ENCODE measurements at regions not wholly inside any gene's neighbourhood (a gene's known extent, or its start where the extent isn't known, plus 50 kb on each side); places are given as distances from the start of the nearest gene placed in this dataset.
A peak's percentile ranks its signal among the peaks of the same experiment; 100 is the strongest.

DNA sequence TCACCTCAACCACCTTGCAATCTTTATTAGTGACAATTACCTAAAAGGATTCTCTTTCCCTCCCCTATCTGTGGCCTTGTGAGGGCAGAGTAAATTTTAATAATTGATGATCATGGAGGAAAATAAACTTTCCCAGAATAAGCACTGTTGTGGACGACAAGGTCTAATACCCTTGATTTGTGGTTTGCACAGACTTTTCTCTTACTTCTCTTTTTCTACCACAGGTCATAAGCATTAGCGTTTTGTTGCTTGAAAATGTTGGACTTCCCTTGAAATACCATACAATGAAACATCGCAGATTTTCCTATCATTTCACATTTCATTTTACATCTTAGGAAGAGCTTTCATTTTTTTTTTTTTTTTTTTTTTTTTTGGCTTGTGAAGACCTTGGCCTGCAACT, 188.1 kb upstream of the TMEM72 start:
- Histone ChIP-seq H3K27ac (ENCODE audit: low read depth in 1 of 2, low read length in 1 of 2) (no peak overlapping the region), H3K36me3 (ENCODE audit: control insufficient read depth in 2 of 2, insufficient read depth in 2 of 2, low read length in 1 of 2) (no peaks in the 10 kb centered on the region), H3K4me3 (ENCODE audit: low read length in 2 of 2) (no peak overlapping the region), H3K27me3 (ENCODE audit: control insufficient read depth in 2 of 2, insufficient read depth in 1 of 2, low read length in 1 of 2) (no peaks in the 10 kb centered on the region), H3K9me3 (ENCODE audit: control insufficient read depth in 2 of 2, insufficient read depth in 1 of 2, low read length in 1 of 2) (no peaks in the 10 kb centered on the region), H3K4me1 (ENCODE audit: control insufficient read depth in 2 of 2, insufficient read depth in 2 of 2, low read length in 2 of 2) (peaks cover 0 to 3% of the 10 kb centered on the region in 2 donors)
- WGBS, result 13% methylated on average over 3 of the region's 3 CpGs
- no peak for DNase-seq (ENCODE audit: low read depth in 6 of 9, low spot score in 9 of 9)

DNA sequence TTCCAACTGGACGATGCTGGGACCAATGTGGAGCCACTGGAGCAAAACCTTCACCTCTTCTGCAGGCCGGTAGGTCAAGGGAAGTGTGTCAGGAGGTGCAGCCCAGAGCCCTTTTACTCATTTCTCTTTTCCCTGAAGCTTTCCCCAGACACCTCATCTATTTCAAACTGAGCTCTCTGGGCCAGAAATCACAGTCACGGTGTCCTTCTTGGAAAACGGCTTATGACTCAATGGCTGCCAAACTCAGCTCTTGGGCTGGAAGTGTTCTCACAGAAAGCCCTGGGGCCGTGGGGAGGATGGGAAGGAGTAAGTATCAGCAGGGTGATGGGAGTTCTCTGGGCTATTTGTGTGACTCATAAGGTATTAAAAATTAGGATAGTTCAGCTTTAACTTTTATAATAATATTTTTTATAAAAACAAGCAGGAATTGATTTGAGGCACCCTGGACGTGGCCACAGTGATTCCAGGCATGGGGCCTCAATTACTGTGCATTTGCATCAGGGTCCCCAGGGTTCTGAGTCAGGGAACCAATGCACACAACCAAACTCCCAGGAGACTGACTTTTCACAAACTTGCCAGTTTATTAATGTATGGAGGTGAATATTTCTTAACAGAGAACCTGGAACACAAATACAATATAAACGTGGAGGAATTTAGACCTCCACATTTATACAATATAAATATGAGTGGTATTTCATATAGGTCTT, 187.4 kb upstream of the TMEM72 start:
- Histone ChIP-seq H3K4me3 (ENCODE audit: low read length in 2 of 2) (no peak overlapping the region), H3K36me3 (ENCODE audit: control insufficient read depth in 2 of 2, insufficient read depth in 2 of 2, low read length in 1 of 2) (no peaks in the 10 kb centered on the region), H3K27me3 (ENCODE audit: control insufficient read depth in 2 of 2, insufficient read depth in 1 of 2, low read length in 1 of 2) (no peaks in the 10 kb centered on the region), H3K27ac (ENCODE audit: low read depth in 1 of 2, low read length in 1 of 2) (no peak overlapping the region), H3K4me1 (ENCODE audit: control insufficient read depth in 2 of 2, insufficient read depth in 2 of 2, low read length in 2 of 2) (peaks cover 0 to 3% of the 10 kb centered on the region in 2 donors), H3K9me3 (ENCODE audit: control insufficient read depth in 2 of 2, insufficient read depth in 1 of 2, low read length in 1 of 2) (no peaks in the 10 kb centered on the region)
- DNase-seq (ENCODE audit: low read depth in 6 of 9, low spot score in 9 of 9), result no peak
- WGBS, result 89% methylated on average over 7 of the region's 7 CpGs

DNA sequence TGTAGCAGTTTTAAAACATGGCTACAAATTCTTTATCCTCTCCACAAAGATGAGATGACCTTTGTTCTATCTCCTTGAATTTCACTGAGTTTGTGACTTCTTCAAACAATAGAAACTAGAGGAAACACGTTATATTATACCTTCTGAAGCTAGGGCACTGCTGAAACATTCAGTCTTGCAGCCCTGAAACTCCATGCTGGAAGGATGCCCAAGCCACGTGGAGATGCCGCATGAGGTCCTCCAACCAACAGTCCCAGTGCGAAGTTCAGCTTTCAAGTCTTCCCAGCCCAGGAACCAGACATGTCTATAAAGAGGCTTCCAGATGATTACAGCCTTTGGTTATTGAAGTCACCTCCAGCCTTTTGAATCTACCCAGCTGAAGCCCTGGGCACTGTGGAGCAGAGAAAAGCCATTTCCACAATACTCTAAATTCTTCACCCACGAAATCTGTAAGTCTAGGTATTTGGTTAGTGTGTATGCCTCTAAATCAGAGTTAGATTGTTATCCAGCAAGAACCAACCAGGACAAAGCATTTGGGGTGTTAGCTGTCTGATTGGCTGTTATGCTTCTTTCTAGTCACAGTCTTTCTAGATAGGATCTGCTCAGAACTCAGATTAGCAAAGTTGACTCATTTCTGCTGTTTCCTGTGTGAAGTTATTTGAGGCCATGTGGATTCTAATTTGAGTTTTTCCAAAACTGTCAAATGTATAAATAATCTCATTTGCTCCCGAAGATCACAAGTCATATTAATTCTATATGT, 186.5 kb upstream of the TMEM72 start:
- Histone ChIP-seq H3K9me3 (ENCODE audit: control insufficient read depth in 2 of 2, insufficient read depth in 1 of 2, low read length in 1 of 2) (no peaks in the 10 kb centered on the region), H3K27ac (ENCODE audit: low read depth in 1 of 2, low read length in 1 of 2) (no peak overlapping the region), H3K27me3 (ENCODE audit: control insufficient read depth in 2 of 2, insufficient read depth in 1 of 2, low read length in 1 of 2) (no peaks in the 10 kb centered on the region), H3K4me1 (ENCODE audit: control insufficient read depth in 2 of 2, insufficient read depth in 2 of 2, low read length in 2 of 2) (peaks cover 0 to 3% of the 10 kb centered on the region in 2 donors), H3K4me3 (ENCODE audit: low read length in 2 of 2) (no peak overlapping the region), H3K36me3 (ENCODE audit: control insufficient read depth in 2 of 2, insufficient read depth in 2 of 2, low read length in 1 of 2) (no peaks in the 10 kb centered on the region)
- WGBS, result 72% methylated on average over 6 of the region's 6 CpGs
- DNase-seq (ENCODE audit: low read depth in 6 of 9, low spot score in 9 of 9), result peak in 4 of 9 donors; percentile 21 to 51 (median 30)

DNA sequence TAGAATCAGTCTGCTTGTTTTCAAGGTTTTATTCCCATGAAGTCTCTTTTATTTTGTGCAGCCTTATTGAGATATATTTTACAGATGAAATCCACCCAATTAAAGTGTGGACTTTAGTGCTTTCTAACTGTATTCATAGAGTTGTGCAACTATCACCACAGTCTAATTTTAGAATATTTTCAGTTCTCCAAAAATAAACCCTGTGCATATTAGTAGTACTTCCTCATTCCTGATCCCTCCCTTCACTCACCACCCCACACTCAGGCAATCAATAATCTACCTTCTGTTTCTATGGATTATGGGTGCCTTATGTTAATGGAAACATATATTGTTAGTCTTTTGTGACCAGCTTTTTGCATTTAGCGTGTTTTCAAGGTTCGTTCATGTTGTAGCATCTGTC, 185.7 kb upstream of the TMEM72 start:
- H3K4me1 ChIP-seq (ENCODE audit: control insufficient read depth in 2 of 2, insufficient read depth in 2 of 2, low read length in 2 of 2), result peaks cover 0 to 3% of the 10 kb centered on the region in 2 donors
- WGBS, result 89% methylated on average over 2 of the region's 2 CpGs
- no peak for DNase-seq (ENCODE audit: low read depth in 6 of 9, low spot score in 9 of 9)
- no peak overlapping the region for H3K27ac ChIP-seq (ENCODE audit: low read depth in 1 of 2, low read length in 1 of 2)
- no peaks in the 10 kb centered on the region for H3K36me3 ChIP-seq (ENCODE audit: control insufficient read depth in 2 of 2, insufficient read depth in 2 of 2, low read length in 1 of 2)
- H3K27me3 ChIP-seq (ENCODE audit: control insufficient read depth in 2 of 2, insufficient read depth in 1 of 2, low read length in 1 of 2), result no peaks in the 10 kb centered on the region
- H3K4me3 ChIP-seq (ENCODE audit: low read length in 2 of 2), result no peak overlapping the region
- no peaks in the 10 kb centered on the region for H3K9me3 ChIP-seq (ENCODE audit: control insufficient read depth in 2 of 2, insufficient read depth in 1 of 2, low read length in 1 of 2)

DNA sequence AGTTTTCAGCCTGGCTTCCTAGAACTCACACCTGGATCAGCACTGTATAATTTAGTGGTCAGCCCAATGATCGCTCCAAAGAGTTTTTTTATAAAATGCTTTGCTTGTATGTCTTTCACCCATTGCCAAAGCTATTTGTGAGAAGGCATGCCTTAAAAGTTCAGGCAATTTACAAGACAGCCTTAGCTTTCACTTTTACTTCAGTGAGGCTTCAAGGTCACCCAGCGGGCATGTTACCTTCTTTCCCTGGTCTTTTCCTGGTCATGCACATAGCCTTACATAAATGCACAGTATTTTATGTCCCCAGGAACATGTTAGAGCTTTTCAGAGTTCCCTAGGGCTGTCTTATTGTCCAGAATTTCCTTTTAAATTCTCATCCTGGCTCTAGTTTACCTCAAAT, 179.9 kb upstream of the TMEM72 start:
- Histone ChIP-seq H3K9me3 (ENCODE audit: control insufficient read depth in 2 of 2, insufficient read depth in 1 of 2, low read length in 1 of 2) (no peaks in the 10 kb centered on the region), H3K4me3 (ENCODE audit: low read length in 2 of 2) (no peak overlapping the region), H3K27ac (ENCODE audit: low read depth in 1 of 2, low read length in 1 of 2) (no peak overlapping the region), H3K27me3 (ENCODE audit: control insufficient read depth in 2 of 2, insufficient read depth in 1 of 2, low read length in 1 of 2) (no peaks in the 10 kb centered on the region), H3K4me1 (ENCODE audit: control insufficient read depth in 2 of 2, insufficient read depth in 2 of 2, low read length in 2 of 2) (no peaks in the 10 kb centered on the region), H3K36me3 (ENCODE audit: control insufficient read depth in 2 of 2, insufficient read depth in 2 of 2, low read length in 1 of 2) (no peaks in the 10 kb centered on the region)
- WGBS, result 97% methylated on average over 2 of the region's 2 CpGs
- DNase-seq (ENCODE audit: low read depth in 6 of 9, low spot score in 9 of 9), result no peak

DNA sequence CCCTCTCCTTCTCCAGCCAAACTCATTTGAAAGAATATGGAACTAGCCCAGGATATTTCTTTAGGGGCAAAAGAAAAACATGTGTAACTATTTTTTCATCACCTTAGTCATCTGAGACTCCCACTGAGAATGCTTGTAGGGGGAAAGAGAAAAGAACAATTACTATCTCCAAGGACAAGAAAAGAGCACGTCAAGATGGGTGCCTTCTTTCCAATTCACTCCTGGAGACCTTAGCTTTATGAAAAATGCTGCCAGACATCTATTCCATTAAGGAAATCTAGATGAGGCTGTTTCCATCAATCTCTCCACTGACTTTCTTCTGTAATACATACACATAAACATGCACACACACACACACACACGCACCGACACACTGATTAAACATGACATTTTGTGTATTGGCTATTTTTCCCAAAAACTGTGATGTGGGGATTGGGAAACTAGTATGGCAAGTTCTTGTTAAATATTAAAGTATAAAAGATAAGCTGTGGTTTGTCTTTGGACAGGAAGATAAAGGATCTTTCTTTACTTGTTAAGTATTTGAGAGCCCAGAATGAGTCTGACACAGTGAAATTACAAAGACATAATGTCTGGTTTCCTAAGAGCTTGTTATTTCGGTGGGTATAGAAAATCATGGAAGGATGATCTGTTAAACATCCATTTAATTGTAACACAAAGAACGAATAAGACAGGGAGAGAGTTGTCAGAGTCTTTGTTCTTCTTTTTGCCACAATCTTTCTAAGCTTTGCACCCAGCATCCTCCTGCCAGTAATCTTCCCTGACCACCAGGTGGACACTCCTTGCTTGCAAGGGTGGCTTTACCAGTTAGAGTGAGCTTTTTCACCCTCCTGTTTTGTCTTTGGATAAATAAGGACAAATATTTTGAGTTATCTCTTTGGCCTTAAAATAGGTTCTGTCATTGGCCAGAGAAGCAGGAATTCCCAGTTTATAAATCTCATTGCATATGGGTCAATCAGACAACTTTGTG, 177.3 kb upstream of the TMEM72 start:
- Histone ChIP-seq H3K4me1 (ENCODE audit: control insufficient read depth in 2 of 2, insufficient read depth in 2 of 2, low read length in 2 of 2) (no peaks in the 10 kb centered on the region), H3K9me3 (ENCODE audit: control insufficient read depth in 2 of 2, insufficient read depth in 1 of 2, low read length in 1 of 2) (no peaks in the 10 kb centered on the region), H3K27ac (ENCODE audit: low read depth in 1 of 2, low read length in 1 of 2) (no peak overlapping the region), H3K36me3 (ENCODE audit: control insufficient read depth in 2 of 2, insufficient read depth in 2 of 2, low read length in 1 of 2) (no peaks in the 10 kb centered on the region), H3K4me3 (ENCODE audit: low read length in 2 of 2) (no peak overlapping the region), H3K27me3 (ENCODE audit: control insufficient read depth in 2 of 2, insufficient read depth in 1 of 2, low read length in 1 of 2) (no peaks in the 10 kb centered on the region)
- DNase-seq (ENCODE audit: low read depth in 6 of 9, low spot score in 9 of 9), result no peak
- 92% methylated on average over 5 of the region's 5 CpGs for WGBS

DNA sequence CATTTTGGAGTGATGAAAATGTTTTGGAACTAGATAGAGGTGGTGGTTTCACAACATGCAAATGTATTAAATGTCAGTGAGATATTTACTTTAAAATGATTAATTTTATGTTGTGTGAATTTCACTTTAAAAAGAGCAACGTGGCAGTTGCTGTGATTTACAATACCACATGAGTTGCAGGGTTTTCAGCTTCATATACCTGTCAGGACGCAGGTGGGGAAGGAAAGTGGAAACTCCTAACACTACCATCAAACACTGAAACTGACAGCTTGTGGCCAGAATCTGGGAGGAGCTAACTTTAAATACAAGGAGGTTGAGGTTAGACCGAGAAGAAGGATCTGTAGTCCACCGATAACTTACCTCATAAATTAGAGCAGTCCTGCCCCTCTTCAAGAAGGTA, 168.9 kb upstream of the TMEM72 start:
- Histone ChIP-seq H3K4me3 (ENCODE audit: low read length in 2 of 2) (no peak overlapping the region), H3K4me1 (ENCODE audit: control insufficient read depth in 2 of 2, insufficient read depth in 2 of 2, low read length in 2 of 2) (no peaks in the 10 kb centered on the region), H3K9me3 (ENCODE audit: control insufficient read depth in 2 of 2, insufficient read depth in 1 of 2, low read length in 1 of 2) (no peaks in the 10 kb centered on the region), H3K27me3 (ENCODE audit: control insufficient read depth in 2 of 2, insufficient read depth in 1 of 2, low read length in 1 of 2) (no peaks in the 10 kb centered on the region), H3K27ac (ENCODE audit: low read depth in 1 of 2, low read length in 1 of 2) (peak overlapping the region in 1 of 2 donors; percentile 42), H3K36me3 (ENCODE audit: control insufficient read depth in 2 of 2, insufficient read depth in 2 of 2, low read length in 1 of 2) (no peaks in the 10 kb centered on the region)
- WGBS, result 6% methylated on average over 4 of the region's 4 CpGs
- DNase-seq (ENCODE audit: low read depth in 6 of 9, low spot score in 9 of 9), result peak in 1 of 9 donors; percentile 19

DNA sequence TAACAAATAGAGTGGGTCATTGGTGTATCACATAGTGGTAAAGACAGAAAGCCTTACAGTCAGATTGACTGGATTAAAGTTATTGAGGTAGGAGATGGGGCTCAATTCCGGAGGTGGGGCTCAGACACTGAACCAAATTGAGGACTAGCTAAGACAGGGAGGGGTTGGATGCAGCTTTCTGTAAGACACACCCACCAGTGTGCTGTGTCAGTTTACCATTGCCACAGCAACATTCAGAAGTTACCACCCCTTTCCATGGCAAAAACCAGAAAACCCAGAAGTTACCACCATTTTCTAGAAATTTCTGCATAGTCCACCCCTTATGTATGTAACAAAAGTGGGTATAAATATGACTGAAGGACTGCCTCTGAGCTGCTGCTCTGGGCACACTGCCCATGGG, 167.6 kb upstream of the TMEM72 start:
- no peaks in the 10 kb centered on the region for H3K4me1 ChIP-seq (ENCODE audit: control insufficient read depth in 2 of 2, insufficient read depth in 2 of 2, low read length in 2 of 2)
- no peak overlapping the region for H3K27ac ChIP-seq (ENCODE audit: low read depth in 1 of 2, low read length in 1 of 2)
- H3K27me3 ChIP-seq (ENCODE audit: control insufficient read depth in 2 of 2, insufficient read depth in 1 of 2, low read length in 1 of 2), result no peaks in the 10 kb centered on the region
- DNase-seq (ENCODE audit: low read depth in 6 of 9, low spot score in 9 of 9), result no peak
- H3K9me3 ChIP-seq (ENCODE audit: control insufficient read depth in 2 of 2, insufficient read depth in 1 of 2, low read length in 1 of 2), result no peaks in the 10 kb centered on the region
- no peak overlapping the region for H3K4me3 ChIP-seq (ENCODE audit: low read length in 2 of 2)
- no peaks in the 10 kb centered on the region for H3K36me3 ChIP-seq (ENCODE audit: control insufficient read depth in 2 of 2, insufficient read depth in 2 of 2, low read length in 1 of 2)
- WGBS, result 92% methylated on average over 1 of the region's 1 CpG

Data from thymus (tissue), 11 donors.